HUDEP-2 (cell line): ENCODE measurements at regions not wholly inside any gene's neighbourhood (a gene's known extent, or its start where the extent isn't known, plus 50 kb on each side); places are given as distances from the start of the nearest gene placed in this dataset.
"Not testable (repeated sequence)": the region's sequence is repeated elsewhere in the genome, so short reads cannot be mapped to it uniquely, and the experiment has no call there.

ENCODE experiments used
- DNase-seq, 76 experiments: peaks; one replicate each; lab custom pipeline; 2025; ENCODE audit not compliant: unreplicated experiment in 76 of 76; lab: John Stamatoyannopoulos, UW

GRCh38 chr12:66733321-66733720 is 54.4 kb upstream of the GRIP1 start:
- DNase-seq, result no peak

- DNase-seq, result no peak
These were observed 55.0 kb upstream of the GRIP1 start for GRCh38 chr12:66733839-66734238.

DNA sequence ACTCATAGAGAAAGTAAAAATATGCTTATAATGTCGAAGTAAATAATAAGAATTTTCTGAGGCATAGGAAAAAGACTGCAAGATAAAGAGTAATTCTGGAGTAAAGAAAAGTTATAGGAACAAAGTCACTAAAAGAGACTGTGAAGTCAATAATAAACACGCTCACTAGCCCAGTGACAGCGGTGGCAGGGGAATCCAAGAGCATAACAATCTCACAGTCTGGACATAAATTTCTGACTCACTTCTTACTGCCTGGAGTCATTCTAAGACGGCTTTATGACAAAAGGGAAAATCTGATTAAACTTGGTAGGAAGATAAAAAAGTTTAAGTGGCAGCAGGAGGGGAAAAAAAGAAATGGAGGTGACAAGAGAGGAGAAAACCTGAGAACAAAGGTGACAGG is 56.4 kb upstream of the GRIP1 start:
- no peak for DNase-seq

GRCh38 chr12:66736931-66737330 is 58.1 kb upstream of the GRIP1 start:
- DNase-seq, result no peak

DNA sequence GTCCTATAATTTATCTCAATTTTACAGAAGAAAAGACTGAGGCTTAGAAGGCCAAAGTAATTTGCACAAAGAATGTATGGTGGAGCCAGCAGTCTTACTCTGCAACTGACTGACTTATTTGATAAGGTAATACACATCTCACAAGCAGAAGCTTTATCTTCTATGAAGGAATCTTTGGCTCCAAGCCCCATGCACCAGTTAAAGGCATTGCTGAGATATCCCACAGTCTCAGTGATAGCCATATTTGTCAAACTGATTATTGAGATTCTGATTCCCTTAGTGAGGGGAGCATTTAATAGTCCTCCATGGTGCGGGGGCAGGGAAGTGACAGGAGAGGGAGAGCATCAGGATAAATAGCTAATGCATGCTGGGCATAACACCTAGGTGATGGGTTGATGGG is 60.4 kb upstream of the GRIP1 start:
- no peak for DNase-seq

DNA sequence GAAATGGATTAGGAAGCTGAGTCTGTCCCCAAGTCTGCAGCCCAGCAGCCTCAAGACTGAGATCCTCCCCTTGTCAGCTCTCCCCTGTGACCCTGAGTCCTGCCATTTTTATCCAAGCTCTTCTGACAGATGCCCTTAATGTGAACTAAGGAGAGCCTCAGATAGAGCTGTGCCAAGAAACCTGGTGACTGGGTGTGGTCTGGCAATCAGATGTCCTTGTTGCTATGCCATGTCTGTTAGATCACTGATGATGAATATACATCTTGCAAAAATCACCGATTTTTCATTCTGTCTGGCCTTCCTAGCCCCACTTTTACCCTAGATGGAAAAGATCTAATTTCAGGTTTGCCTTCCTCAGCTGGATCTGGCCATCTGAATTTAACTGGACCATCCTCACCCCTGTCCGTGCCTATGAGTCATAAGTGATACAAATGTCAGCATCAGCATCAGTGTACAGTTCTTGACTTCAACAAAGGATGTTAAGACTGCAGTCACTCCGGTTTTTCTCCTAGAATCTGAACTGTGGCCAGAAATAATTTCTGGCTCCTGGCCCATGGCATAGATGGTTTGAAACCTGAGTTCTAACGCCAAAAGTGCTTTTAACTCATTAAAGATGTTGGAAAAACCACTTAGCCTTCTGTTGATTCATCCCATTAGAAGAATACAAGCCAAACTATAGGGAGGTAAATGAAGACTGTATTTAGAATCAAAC is 61.2 kb upstream of the GRIP1 start:
- no peak for DNase-seq

DNA sequence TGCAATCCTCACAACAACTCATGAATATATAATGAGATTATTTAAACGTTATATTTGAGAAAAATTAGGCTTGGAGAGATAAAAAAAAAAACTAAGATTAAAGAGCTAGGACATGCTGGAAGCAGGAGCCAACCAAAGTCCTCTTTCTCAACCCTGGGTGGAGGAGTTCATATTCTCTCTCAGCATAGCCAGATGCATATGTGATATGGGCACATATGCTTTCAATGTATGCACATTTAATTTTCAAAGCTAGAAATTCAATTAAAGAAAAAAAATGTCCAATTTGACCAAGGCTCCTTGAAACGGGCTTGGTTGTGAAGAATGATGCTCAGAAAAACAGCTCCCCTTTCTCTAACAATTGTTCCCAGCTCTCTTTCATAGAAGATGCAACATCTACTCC is 61.9 kb upstream of the GRIP1 start:
- no peak for DNase-seq

GRCh38 chr12:66741919-66742318 is 63.0 kb upstream of the GRIP1 start:
- DNase-seq, result no peak

DNA sequence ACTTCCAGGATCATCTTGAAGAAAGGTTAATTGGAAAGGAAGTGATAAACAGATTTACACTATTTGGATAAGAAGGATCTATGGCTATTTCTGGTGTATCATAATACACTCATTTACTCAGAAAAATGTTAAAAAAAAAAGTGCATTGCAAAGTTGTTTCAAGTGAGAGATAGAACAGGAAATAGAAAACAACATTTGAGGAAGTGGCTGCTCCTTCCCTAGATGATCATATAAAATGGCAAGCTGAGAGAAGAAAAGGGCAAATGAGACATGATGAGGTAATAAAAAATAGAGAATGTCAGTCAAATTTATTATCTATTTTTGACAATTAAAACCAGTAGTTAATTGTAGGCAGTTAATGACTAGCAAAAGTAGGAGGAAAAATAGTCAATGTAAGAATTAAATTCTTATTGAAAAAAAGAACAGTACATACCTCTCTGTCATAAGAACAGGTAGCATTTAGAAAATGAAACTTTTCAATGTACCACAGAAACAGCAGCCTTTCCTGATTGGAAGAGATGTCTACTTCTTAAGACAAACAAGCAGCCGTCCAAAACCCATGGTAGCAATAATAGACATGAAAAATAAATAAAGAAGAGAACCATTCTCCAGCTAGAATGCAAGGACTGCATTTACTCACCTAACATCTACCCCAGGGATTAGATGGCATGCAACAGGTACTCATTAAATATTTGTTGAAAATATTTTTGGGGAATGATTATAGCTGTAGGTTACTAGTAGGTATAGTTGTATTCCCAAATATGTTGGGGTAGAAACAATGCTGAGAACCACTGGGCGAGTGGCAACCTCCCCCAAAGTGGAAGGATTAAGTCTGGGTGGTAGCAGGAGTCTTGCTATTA is 63.9 kb upstream of the GRIP1 start:
- DNase-seq, result no peak

- DNase-seq, result no peak
These were observed 65.6 kb upstream of the GRIP1 start for GRCh38 chr12:66744461-66744860.

DNA sequence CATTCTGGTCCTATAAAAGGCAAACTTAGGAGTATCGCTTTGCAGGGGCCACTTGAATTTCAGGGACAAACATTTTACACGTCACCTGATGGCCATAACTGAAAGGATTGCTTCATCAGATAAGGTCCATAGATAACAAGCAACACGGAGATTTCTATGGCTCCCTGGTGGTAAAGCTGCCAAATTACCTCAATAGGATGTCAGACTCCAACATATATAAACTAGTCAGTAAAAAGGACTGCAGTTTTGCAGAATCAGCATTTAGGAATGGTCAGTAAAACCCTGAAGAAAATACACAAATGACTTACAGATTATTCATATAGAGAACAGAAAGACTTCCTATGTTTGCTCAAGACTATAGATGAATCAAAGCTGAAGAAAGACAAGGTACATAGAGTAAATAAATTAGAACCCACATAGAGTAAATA is 66.1 kb upstream of the GRIP1 start:
- DNase-seq, result no peak

DNA sequence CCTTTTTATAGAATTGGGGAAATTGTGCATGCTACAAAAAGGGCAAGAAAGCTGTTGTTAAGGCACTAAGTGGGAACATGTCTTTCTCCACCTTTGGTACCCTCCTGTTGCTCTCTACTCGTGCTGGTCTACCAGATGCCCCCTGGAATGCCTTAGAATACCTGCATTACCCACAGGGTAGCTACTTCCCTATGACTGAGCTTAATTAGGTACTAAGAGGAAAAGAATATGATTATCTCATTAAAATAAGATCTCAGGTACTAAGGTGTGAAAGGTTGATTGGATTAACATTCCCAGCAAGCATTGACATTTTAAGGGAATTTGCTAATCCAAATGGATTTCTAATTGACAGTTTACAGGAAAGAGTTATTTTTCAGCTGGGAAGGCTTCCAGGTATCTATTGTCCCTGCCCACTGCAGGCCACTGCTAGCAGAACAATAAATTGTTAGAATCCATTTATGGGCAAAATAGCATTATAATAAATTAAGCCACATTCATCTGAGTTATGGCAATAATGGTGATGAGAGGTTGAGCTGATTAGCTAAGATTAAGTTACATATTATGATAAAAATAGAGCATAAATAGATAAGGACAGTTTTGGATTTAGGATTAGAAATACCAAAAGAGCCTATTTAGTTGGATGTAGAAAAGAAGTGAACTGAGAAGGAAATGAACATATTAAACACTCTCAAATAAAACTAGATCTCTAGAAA is 67.8 kb upstream of the GRIP1 start:
- DNase-seq, result no peak

GRCh38 chr12:66751432-66752113 is 72.7 kb upstream of the GRIP1 start:
- DNase-seq, result no peak

DNA sequence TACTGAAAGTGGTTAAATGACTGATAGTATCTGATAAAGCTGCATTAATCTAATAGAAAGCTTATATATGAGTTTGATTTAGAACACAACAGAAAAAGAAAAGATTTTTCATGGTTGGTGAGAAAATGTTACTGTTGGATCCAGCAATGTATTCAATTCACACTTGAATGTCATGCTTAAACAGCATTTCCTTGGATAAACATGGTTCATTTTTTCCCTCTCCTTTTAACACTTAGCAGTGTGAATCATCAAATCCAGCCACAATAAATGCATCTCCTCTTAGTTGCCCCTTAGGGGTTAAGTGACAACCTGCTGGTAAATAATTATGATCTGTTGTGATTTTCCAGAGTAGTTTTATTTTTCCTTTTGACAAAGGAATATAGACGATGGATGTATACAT is 74.9 kb upstream of the GRIP1 start:
- DNase-seq, result no peak

GRCh38 chr12:66755727-66756395 is 77.0 kb upstream of the GRIP1 start:
- no peak for DNase-seq

- no peak for DNase-seq
These were observed 77.8 kb upstream of the GRIP1 start for GRCh38 chr12:66756631-66757030.

DNA sequence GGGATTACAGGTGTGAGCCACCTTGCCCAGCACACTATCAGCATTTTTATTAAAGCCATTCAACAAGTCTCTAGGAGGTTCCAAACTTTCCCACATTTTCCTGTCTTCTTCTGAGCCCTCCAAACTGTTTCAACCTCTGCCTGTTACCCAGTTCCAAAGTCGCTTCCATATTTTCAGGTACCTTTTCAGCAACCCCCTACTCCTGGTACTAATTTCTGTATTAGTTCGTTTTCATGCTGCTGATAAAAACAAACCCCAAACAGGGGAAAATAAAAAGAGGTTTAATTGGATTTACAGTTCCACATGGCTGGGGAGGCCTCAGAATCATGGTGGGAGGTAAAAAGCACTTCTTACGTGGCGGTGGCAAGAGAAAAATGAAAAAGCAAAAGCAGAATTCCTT is 81.2 kb upstream of the GRIP1 start:
- not testable (repeated sequence) for DNase-seq

DNA sequence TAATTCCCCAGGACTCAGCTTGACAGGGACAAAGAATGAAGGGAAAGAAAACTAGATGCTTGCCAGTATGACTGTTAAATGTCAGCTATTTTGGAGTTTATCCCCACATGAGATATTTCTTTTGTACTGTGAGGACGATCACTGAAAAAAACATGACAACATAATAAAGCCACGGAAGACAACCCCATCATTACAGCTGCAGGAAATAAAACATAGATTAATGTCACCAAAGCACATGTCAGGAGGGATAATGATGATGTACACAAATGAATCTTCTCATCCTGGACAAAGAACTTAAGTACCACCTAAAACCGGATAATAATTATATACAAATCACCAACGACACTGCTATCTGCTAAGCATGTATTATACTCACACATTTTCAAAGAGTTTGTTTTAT is 84.6 kb upstream of the GRIP1 start:
- no peak for DNase-seq

- DNase-seq, result no peak
These were observed 86.3 kb upstream of the GRIP1 start for GRCh38 chr12:66765204-66765603.

- DNase-seq, result no peak
These were observed 88.7 kb upstream of the GRIP1 start for GRCh38 chr12:66767536-66767935.
